T follicular helper cell (primary cell): ENCODE measurements at regions not wholly inside any gene's neighbourhood (a gene's known extent, or its start where the extent isn't known, plus 50 kb on each side); places are given as distances from the start of the nearest gene placed in this dataset.
"Not testable (repeated sequence)": the region's sequence is repeated elsewhere in the genome, so short reads cannot be mapped to it uniquely, and the experiment has no call there.

Experiments used
- DNase-seq: peaks from one replicate; pipeline ENCODE4 v3.0.0-alpha.2; 2020; ENCODE audit warnings: low read depth

- DNase-seq = no peak
Observed at GRCh38 chr10:28186887-28187578, 115.8 kb downstream of the MPP7 start.

DNA sequence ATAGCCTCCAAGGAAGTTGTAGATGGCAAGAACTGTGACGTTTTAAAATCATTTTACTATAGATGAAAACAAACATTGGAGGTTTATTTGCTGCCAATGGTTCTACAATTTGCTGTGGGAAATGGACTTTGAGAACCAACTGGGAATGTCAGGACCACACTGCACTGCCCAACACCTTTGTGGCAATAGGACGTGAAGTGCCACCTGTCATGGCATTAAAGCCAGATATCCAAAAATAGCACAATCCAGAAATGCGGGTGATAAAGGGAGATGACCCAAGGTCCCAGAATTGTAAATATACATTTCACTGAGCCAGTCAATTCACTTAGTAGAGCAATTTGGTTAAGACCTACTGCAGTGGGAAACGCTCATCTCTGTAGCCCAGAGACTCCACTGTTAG, 116.4 kb downstream of the MPP7 start:
- no peak for DNase-seq

- DNase-seq = no peak
Observed at GRCh38 chr10:28184810-28185209, 118.1 kb downstream of the MPP7 start.

DNA sequence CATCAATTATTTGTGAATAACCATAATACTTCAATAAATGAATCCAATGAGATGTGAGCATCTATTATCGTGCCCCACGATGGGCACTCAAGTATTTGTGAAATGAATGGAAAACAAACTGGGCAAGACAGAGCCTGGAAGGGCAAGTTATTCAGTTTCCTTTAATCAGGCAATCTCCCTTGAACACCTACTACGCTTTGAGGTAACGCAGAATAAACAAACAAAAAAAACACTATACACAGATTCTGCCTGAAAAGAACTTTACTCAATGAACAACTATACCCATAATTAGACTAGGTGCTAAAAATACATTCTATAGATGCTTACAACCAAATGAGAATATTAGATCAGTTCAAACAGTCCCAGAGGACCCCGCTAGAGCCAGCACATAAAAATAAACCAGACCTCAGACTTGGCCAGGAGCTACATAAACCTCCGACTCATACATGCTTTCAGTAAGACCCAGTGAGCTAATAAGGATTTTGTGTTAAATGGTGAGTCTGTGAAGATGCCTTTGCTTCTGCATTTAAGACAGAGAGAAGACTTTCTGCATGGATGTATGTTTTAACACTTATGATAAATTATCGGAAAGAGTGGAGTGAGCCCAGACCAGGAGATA, 121.3 kb downstream of the MPP7 start:
- DNase-seq = no peak

GRCh38 chr10:28180654-28181053, 122.2 kb downstream of the MPP7 start:
- no peak for DNase-seq

- no peak for DNase-seq
Observed at GRCh38 chr10:28179743-28180099, 123.1 kb downstream of the MPP7 start.

GRCh38 chr10:28179006-28179742, 123.7 kb downstream of the MPP7 start:
- no peak for DNase-seq

GRCh38 chr10:28177944-28178637, 124.8 kb downstream of the MPP7 start:
- no peak for DNase-seq

DNA sequence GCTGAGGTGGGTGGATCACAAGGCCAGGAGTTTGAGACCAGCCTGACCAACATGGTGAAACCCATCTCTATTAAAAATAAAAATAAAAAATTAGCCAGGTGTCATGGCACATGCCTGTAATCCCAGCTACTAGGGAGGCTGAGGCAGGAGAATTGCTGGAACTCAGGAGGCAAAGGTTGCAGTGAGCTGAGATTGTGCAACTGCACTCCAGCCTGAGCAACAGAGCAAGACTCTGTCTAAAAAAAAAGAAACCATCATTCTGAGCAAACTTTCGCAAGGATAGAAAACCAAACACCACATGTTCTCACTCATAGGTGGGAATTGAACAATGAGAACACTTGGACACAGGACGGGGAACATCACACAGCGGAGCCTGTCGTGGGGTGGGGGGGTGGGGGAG, 126.4 kb downstream of the MPP7 start:
- DNase-seq = not testable (repeated sequence)

- DNase-seq = no peak
Observed at GRCh38 chr10:28172223-28172610, 130.6 kb downstream of the MPP7 start.

GRCh38 chr10:28171468-28172222, 131.2 kb downstream of the MPP7 start:
- no peak for DNase-seq

- no peak for DNase-seq
Observed at GRCh38 chr10:28169525-28169924, 133.3 kb downstream of the MPP7 start.

GRCh38 chr10:28160866-28161405, 141.9 kb downstream of the MPP7 start:
- DNase-seq = no peak

DNA sequence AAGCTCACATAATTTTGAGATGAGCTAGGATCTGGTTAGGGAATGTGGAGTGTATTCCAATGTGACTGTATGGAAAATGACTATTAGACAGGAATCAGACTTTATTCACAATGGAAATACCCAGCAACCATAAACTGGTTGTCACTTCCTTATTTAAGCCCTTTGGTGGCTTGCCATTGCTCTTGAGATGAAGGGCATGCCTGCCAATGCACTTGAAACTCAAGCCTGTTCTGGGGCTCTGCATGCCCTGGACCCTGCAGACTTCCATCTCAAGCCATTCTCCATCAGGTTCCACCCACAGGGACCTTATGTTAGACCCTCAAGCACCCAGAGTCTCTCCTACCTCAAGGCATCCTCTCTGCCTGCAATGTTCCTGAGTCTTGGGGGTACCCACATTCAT, 145.5 kb downstream of the MPP7 start:
- DNase-seq = no peak

GRCh38 chr10:28155726-28156125, 147.1 kb downstream of the MPP7 start:
- DNase-seq = no peak

DNA sequence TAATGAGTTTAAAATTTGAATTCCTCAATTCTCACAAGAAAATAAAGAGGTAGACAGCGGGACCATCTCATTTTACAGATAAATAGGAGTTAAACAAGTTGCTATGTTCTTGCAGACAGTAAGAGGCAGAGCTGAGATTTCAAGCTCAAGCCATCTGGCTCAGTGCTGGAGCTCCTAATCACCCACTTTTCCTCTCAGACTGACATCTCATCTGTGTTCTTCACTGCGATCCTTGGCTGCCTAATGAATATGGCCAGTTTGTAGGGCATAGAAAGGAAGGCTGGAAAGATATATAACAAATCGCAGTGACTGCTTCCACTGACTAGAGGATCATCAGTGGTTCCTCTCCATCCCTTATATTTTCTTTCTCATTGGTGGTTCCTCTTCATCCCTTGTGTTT, 151.2 kb downstream of the MPP7 start:
- DNase-seq = no peak

GRCh38 chr10:28149746-28150145, 150.9 kb upstream of the ODAD2 start:
- no peak for DNase-seq

- DNase-seq = no peak
Observed at GRCh38 chr10:28147706-28148105, 148.8 kb upstream of the ODAD2 start.

DNA sequence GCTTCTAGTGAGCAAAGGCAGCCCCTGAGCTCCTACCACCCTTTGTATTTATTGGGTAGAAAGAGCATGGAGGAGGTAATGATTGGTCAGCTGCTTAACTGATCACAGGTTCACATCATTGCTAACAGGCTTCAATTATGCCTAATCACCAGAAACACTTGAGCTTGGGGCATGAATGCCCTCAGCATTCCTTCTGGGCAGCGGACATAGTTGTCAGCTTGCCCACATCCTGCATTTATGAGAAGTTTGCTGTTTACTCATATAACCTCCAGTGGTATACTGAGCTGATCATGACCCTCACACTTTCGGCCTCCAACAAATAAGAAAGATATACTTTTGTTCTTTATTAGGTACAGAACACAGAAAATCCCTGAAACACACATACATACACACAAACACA, 140.3 kb upstream of the ODAD2 start:
- DNase-seq = no peak

DNA sequence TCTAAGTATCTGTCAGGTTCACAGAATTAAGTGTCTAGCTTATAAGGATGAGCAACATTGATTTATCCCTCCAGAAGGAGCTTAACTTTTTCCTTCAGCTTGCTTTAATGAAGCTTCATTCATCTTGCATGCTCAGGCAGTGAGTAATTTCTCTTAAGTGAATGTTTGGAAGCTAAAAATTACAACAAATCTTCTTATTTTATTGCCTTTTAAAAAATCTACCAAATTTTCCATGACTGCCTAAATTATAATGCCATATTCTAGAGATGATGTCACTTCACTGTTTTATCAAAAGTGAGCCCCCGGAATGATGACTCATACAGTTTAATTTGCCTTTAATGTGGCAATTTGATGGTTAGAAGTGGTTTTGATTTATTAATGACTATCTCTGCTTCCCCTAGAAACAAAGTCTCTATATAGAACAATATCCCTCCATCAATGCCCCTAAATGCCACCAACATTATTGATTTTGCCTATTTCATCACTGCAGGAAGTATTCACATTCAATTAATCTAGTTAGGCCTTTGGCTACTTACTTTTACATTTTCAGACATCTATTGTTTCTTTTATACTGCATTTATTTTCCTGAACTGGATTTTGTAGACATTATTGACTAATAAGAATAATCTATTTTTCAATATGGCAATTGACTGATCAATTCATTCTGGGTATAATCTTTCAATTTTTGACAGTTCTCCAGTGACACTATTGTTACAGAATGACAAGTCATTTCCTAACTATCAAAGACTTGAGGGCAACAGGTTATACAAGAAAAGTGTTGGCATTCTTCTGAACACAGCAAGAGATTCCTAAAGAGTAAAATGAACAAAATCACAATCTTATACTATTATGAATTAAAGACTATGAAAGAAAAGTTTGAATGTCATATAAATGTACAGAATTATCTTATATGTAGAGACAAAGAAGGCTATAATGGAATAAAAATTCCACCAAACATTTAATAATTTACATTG, 139.3 kb upstream of the ODAD2 start:
- no peak for DNase-seq

DNA sequence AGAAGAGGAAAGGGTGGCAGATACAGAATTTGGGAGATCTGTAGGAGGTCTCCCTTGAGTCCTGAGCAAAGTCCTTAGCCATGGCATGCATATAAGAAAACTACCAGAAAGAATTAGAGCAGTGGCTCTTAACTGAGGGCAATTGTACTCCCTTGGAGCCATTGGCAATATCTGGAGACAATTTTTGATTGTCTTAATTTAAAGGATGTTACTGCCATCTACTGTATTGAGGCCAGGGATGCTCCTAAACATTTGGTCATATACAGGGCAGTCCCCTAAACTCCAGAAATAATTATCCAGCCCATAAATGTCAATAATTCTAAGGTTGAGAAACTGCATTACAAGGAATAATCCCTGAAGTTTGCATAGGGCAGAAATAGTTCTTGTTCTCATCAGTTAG, 136.4 kb upstream of the ODAD2 start:
- DNase-seq = no peak
